Gastrocnemius medialis (tissue), 4 donors: ENCODE measurements at regions not wholly inside any gene's neighbourhood (a gene's known extent, or its start where the extent isn't known, plus 50 kb on each side); places are given as distances from the start of the nearest gene placed in this dataset.

Source experiments
- ATAC-seq, 2 donors: fragments of 150-250 bp; one replicate each; pipeline ENCODE4 v1.9.1; 2016
- DNase-seq, 2 donors: peaks; one replicate each; pipeline ENCODE4 v3.0.0-alpha.2; 2019
- H3K27ac ChIP-seq, 4 donors: fragments of 200-600 bp; sonication (generic); 1 replicate in 1 of 4; 2 replicates in 3 of 4; pipeline ENCODE4 v1.5.1; 2016 to 2018; ENCODE audit warnings: mild to moderate bottlenecking in 2 of 4, moderate library complexity in 1 of 4
- H3K27me3 ChIP-seq, 3 donors: fragments of 200-600 bp; sonication (generic) in 2 of 3; 1 replicate in 1 of 3; 2 replicates in 2 of 3; pipeline versions ENCODE4 v1.5.1 to v1.6.0; 2016 to 2019; ENCODE audit warnings: mild to moderate bottlenecking in 1 of 3, moderate library complexity in 1 of 3
- H3K36me3 ChIP-seq, 2 donors: fragments of 200-600 bp; sonication (generic) in 1 of 2; one replicate each; pipeline ENCODE4 v1.5.1; 2017 to 2018
- H3K4me1 ChIP-seq, 2 donors: fragments of 200-600 bp; sonication (generic) in 1 of 2; one replicate each; pipeline ENCODE4 v1.5.1; 2016 to 2017; ENCODE audit warnings: mild to moderate bottlenecking in 2 of 2
- H3K4me3 ChIP-seq, 4 donors: fragments of 200-600 bp; sonication (generic) in 3 of 4; 1 replicate in 1 of 4; 2 replicates in 3 of 4; pipeline ENCODE4 v1.5.1; 2016 to 2019; ENCODE audit warnings: mild to moderate bottlenecking in 2 of 4
- H3K9me3 ChIP-seq, 3 donors: fragments of 200-600 bp; sonication (generic) in 2 of 3; 1 replicate in 1 of 3; 2 replicates in 2 of 3; pipeline ENCODE4 v1.5.1; 2016 to 2019
- POLR2A ChIP-seq, 2 donors: fragments of 450-650 bp; IDR thresholded peaks; one replicate each; pipeline ENCODE4 v1.6.1; 2017; ENCODE audit warnings: antibody characterized with exemption in 2 of 2, mild to moderate bottlenecking in 2 of 2, moderate library complexity in 2 of 2
- in situ Hi-C, 4 donors: fragments of 200-750 bp; cut with MboI; loops; one replicate each; pipeline versions ENCODE4 v1.15.0 to v1.8.0; 2017; ENCODE audit warnings: low sequenced_read_pairs in 4 of 4
- intact Hi-C: fragments of 100-400 bp; cut with DNase I; formaldehyde crosslinking; loops from one replicate; pipeline ENCODE4 v1.15.1; 2023; ENCODE audit warnings: low total_unique reads
- TF ChIP-seq, protein P1 (sequence below), 5 experiments: fragments of 450-650 bp in 3 of 5; fragments of 200-600 bp in 2 of 5; sonication (generic) in 2 of 5; IDR thresholded peaks in 4 of 5; conservative IDR thresholded peaks in 1 of 5; 1 replicate in 4 of 5; 2 replicates in 1 of 5; pipeline ENCODE4 v1.5.1; 2016 to 2019; ENCODE audit warnings: antibody characterized with exemption in 5 of 5, mild to moderate bottlenecking in 3 of 5, moderate library complexity in 3 of 5

GRCh38 chr16:85999778-86000177, 100.8 kb downstream of the IRF8 start:
- Histone ChIP-seq H3K27ac (no peak overlapping the region), H3K4me3 (no peak overlapping the region), H3K9me3 (no peaks in the 10 kb centered on the region), H3K4me1 (no peaks in the 10 kb centered on the region), H3K27me3 (peaks cover 0 to 9% (median 6%) of the 10 kb centered on the region in 3 donors), H3K36me3 (no peaks in the 10 kb centered on the region)
- intact Hi-C loops = no loop called here
- in situ Hi-C loops = no loop called here
- TF ChIP-seq, protein P1, sequence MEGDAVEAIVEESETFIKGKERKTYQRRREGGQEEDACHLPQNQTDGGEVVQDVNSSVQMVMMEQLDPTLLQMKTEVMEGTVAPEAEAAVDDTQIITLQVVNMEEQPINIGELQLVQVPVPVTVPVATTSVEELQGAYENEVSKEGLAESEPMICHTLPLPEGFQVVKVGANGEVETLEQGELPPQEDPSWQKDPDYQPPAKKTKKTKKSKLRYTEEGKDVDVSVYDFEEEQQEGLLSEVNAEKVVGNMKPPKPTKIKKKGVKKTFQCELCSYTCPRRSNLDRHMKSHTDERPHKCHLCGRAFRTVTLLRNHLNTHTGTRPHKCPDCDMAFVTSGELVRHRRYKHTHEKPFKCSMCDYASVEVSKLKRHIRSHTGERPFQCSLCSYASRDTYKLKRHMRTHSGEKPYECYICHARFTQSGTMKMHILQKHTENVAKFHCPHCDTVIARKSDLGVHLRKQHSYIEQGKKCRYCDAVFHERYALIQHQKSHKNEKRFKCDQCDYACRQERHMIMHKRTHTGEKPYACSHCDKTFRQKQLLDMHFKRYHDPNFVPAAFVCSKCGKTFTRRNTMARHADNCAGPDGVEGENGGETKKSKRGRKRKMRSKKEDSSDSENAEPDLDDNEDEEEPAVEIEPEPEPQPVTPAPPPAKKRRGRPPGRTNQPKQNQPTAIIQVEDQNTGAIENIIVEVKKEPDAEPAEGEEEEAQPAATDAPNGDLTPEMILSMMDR (IDR thresholded peaks at IDR 0.05 in 4 of 5, conservative IDR thresholded peaks at IDR 0.05 in 1 of 5) = no peak
- no peak for TF ChIP-seq POLR2A (IDR thresholded peaks at IDR 0.05)
- ATAC-seq (no peak), DNase-seq (no peak)

GRCh38 chr16:86002178-86002900, 103.4 kb downstream of the IRF8 start:
- in situ Hi-C loops (no loop called here), intact Hi-C loops (no loop called here)
- no peaks in the 10 kb centered on the region for H3K4me1 ChIP-seq
- TF ChIP-seq POLR2A (IDR thresholded peaks at IDR 0.05) = no peak
- TF ChIP-seq, protein P1 (IDR thresholded peaks at IDR 0.05 in 4 of 5, conservative IDR thresholded peaks at IDR 0.05 in 1 of 5) = no peak
- DNase-seq = no peak
- no peaks in the 10 kb centered on the region for H3K9me3 ChIP-seq
- ATAC-seq = no peak
- H3K4me3 ChIP-seq = no peak overlapping the region
- H3K27ac ChIP-seq = no peak overlapping the region
- H3K36me3 ChIP-seq = no peaks in the 10 kb centered on the region
- no peaks in the 10 kb centered on the region for H3K27me3 ChIP-seq

DNA sequence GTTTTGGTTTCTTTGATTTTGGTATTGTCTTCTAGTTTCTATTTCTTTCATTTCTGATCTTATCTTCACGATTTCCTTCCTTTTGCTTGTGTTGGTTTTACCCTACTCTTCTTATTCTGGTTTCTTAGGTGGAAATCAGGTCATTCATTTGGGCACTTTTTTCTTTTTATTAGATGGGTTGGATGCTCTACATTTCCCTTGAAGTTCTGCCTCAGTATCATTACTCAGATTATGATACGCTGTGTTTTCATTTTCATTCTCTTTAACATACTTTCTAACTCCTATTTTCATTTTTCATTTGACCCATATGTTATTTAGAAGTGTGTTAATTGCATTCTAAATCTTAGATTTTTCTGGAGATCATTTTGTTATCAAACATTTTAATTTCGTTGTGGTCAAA, 108.6 kb downstream of the IRF8 start:
- intact Hi-C loops = no loop called here
- Histone ChIP-seq H3K4me1 (no peaks in the 10 kb centered on the region), H3K36me3 (no peaks in the 10 kb centered on the region), H3K27me3 (peaks cover 0 to 5% (median 3%) of the 10 kb centered on the region in 3 donors), H3K4me3 (no peak overlapping the region), H3K27ac (no peak overlapping the region), H3K9me3 (no peaks in the 10 kb centered on the region)
- DNase-seq (no peak), ATAC-seq (no peak)
- TF ChIP-seq POLR2A (IDR thresholded peaks at IDR 0.05) = no peak
- TF ChIP-seq, protein P1 (IDR thresholded peaks at IDR 0.05 in 4 of 5, conservative IDR thresholded peaks at IDR 0.05 in 1 of 5) = no peak
- in situ Hi-C loops = no loop called here

DNA sequence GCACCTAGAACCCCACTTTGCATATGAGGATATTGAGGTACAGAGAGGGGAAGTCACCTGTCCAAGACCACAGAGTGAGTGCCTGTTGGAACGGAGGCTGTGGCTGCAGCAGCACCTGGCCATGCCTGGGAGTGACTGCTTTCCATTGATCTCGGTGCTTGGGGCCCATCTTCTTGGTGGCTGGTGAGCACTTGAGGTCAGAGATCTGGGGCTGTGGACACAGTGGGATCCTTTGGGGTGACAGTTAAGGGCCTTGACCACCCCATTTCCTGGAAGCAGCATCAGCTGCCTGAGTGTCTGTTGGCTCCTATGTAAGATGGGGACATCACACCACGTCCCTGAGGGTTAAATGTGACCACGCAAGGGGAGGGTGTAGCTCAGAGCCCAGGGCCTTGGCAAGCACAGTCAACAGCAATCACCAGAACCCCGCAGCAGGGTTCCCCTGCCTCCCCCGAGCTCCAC, 111.7 kb downstream of the IRF8 start:
- no peaks in the 10 kb centered on the region for H3K4me1 ChIP-seq
- H3K27me3 ChIP-seq = peaks cover 0 to 5% (median 3%) of the 10 kb centered on the region in 3 donors
- no peaks in the 10 kb centered on the region for H3K9me3 ChIP-seq
- H3K27ac ChIP-seq = no peak overlapping the region
- intact Hi-C loops (no loop called here), in situ Hi-C loops (loop anchor here in 1 of 4 donors (10.0 kb wide), 1 partner anchor 186 kb away; no protein-coding TSS in a partner anchor)
- no peak for DNase-seq
- H3K36me3 ChIP-seq = no peaks in the 10 kb centered on the region
- ATAC-seq = no peak
- TF ChIP-seq POLR2A (IDR thresholded peaks at IDR 0.05) = no peak
- TF ChIP-seq, protein P1 (IDR thresholded peaks at IDR 0.05 in 4 of 5, conservative IDR thresholded peaks at IDR 0.05 in 1 of 5) = no peak
- no peak overlapping the region for H3K4me3 ChIP-seq
